Stimulated activated naive CD4-positive, alpha-beta T cell treated with Interleukin-2 at 50 U/mL for 16 hours (primary cell): ENCODE measurements at regions not wholly inside any gene's neighbourhood (a gene's known extent, or its start where the extent isn't known, plus 50 kb on each side); places are given as distances from the start of the nearest gene placed in this dataset.

Experiments
- DNase-seq: peaks from one replicate; lab custom pipeline; 2025; lab: John Stamatoyannopoulos, UW

DNA sequence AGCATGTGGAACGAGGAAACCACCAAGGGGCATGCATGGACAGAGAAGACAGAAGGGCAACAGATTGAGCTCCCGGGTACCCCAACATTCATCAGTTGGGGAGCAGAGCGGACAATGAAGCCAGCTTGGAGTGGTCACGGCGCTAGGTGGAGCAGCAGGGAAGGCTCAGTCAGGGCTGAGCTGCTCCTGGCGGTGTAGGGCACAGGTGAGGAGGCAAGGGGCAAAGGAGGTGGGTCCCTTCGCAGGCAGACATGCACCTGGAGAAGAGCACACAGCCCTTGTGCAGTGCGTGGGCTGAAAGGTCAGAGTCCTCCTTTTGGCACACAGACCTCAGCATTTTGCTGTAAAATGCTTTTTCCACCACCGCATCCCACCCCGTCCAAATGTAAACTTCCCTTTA is 90.0 kb upstream of the SLC6A6 start:
- no peak for DNase-seq

DNA sequence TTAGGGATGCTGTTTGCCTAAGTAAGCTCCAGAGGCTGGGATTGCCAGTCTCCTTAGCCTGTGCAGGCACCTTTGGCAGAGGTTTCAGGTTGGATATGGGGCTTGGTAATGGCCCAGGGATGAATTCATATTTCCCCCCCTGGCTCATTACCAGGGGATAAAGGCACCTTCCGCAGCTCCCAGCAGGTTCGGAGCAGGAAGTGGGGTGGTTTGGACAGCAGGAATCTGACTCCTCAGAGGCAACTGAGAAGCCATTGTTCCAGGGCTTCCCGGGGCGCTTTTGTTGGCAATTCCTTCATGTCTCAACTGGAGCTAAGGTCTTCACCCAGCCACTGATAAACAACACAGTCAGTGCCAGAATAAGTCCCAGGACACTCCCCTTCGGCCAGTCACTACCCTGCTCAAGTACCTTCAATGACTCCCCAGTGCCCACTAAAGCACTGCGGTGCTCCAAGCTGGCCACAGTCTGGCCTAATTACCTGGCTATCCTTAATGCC is 85.3 kb upstream of the SLC6A6 start:
- no peak for DNase-seq

DNA sequence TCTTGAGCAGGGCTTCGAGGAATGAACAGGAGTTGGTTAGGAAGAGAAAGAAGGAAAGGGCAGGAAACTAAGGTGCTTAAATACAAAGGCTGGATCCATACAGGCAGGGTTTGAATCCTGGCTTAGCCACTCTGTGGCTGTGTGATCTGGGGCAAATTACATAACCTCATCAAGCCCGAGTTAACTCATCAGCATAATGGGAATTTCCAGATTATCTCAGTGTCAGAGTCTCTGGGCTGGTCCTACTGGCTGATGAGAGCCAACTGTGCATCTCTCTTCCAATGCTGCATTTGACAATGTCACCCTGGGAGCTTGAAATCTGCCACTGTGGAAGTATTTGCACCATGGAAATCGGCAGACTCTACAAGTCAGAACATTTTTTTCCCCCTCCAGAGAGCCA is 83.8 kb upstream of the SLC6A6 start:
- no peak for DNase-seq

DNA sequence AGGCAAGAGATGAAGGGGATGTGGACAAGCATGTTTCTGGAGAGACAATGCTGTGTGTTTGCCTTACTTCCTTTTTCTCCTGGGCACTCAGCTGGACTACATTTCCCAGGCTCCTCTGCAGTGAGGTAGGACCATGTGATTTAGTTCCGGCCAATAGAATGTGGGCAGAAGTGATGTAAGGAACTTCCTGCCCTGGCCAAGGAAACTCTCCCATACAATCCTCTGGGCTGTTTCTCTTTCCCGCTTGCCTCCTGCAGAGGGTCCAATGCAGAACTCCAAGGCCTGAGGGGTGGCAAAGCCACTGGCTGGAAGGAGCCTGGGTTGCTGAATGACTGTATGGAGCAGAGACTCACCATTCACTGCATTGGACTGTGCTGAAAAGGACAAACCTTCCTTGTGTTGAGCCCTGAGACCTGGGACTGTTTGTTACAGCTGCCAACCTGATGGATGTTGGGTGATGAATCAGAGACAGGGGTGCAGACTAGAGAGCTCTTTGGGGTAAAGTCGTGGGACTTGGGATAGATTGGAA is 82.7 kb upstream of the SLC6A6 start:
- DNase-seq, result no peak

DNA sequence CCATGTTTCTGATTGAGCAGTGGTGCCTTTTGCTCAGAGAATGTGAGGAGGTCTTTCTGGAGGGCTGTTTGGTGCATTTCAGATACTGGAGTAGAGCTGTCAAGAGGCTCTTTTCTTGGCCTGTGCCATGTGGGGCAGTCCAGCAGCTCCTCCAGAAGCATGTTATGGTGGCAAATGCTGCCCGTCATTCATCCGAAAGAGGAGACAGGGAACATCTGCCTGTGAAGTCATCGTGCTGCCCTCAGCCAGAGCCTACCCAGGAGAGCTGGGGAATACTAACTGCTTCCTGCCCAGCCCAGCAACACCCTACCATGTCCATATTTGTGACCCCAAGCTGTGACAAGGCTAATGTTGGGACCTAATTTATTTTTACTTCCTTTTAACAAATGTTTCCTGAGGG is 82.2 kb upstream of the SLC6A6 start:
- no peak for DNase-seq

DNA sequence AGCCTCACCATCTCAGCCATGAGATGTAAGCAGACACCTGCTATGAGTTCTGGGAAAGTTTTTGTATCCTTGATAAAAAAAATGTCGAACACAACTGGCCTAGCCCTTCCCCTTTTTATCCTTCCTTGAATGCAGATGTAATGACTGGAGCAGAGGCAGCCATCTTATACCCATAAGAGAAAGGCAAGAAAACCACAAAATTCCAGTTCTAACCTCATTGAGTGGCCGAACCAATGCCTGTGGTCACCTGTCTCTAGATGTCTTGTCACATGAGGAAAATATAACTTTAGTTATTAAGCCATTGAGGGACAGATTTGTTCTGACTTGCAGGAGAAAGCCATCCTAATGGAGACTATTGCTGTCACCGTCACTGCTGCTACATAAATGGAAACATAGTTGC is 80.4 kb upstream of the SLC6A6 start:
- DNase-seq, result no peak

DNA sequence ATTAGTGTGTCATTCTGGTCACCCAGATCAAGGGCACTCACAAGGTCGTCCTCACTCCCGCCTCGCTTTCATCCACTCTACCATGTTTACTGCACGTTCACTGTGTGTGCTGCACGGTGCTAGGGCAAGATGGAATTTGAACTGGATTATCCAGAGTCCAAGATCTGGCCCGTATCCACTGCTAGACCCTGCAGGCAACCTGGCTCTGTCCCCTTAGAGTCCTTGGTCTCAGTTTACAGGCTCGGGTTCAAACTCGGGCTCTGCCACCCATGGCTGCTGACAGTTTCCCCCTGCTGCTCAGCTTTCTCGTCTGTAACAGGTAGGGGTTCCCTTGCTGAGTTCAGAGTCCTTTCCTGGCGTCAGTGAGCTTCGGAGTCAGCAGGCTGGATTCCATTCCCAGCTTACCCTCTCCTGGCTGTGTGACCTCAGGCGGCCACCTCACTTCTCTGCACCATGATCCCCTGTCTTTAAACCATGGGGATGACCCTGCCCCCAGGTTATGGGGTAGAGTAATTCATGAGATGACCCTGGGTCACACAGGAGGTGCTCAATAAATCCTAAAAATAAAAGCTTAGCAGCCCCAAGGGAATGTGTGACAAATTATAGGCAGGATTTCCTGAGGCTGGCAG is 79.6 kb upstream of the SLC6A6 start:
- DNase-seq, result no peak

DNA sequence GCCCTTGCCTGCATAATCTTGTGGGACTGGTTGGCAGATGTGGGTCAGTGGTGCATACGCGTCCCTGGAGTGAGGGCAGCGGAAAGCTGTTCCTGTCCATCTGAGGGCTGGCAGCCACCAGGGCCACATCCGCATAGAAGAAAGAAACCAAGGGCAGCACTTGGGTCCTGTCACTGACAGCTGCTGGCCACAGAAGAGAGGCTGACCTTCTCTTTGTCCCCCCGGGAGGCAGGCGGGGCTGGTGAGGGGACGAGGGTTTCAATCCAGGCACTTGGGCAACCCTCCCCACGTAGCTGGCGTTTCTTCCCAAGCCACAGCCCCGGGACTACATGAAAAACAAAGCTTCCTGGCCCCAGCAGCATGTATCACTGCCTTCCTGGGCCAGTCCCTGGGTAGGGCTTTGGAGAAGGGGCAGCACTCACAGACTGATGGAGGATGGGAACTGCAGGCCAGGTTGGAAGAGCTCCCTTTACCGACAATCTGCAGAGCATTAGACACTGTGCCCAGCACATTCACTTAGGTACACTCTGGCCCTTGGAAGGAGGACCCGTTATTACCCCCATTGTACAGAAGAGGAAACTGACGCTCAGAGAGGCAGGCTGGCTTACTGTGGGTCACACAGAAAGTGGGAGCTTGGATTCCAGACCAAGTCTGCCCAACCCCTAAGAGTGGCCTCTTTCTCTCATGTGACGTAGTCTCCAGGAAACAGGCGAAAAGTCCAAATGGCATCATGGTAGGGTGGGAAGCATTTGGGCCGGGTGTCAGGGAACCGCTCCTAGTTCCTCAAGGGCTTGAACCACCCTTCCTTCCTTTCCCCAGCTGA is 78.8 kb upstream of the SLC6A6 start:
- no peak for DNase-seq

DNA sequence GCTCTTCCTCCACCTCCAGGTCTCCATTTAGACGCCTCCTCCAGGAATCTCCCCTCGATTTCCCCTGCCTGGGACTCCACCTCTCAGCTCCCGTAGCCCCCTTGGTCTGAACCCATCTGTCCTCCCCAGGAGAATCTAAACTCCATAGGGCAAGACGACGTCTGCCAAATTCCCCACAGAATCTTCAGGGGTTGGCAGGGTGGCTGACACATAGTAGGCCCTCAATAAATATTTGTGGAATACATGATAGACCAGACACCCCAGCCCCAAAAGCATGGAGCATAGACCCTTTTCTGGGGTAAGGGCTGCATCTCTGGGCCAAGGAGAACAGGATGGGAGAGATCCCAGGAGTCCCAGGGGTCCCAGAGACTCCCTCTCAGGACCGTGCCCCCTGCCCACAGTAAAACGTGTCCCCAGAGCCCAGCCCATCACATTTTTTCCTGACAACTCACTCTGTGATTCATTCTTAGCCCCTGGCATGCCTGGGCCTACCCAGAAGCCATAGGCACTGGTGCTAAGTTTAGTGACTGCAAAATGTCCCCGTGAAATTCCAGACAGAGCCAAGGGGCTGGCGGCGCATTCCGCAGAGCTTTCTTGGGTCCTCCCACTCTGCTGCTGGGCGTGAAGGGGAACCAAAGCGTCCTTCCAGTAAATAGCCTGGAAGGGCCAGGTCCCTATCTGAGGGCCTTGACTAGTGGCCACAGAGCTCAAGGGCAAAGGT is 78.0 kb upstream of the SLC6A6 start:
- no peak for DNase-seq

DNA sequence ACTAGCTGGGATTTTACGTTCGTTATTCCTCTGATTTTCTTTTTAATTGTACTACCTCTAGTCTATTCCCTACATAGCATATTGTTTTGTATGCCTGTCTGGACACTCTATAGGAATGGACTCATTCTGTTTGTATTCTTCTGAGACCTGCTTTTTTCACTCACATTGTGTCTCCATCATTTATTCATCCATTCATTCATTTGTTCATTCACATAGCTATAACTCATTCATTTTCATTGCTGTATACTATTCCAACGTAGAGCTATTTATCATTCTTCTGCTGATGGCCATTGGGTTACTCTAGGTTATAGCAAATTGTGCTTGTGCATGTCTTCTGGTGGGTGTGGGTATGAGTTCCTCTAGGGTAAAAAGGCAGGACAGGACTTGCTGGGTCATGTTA is 74.0 kb upstream of the SLC6A6 start:
- no peak for DNase-seq

DNA sequence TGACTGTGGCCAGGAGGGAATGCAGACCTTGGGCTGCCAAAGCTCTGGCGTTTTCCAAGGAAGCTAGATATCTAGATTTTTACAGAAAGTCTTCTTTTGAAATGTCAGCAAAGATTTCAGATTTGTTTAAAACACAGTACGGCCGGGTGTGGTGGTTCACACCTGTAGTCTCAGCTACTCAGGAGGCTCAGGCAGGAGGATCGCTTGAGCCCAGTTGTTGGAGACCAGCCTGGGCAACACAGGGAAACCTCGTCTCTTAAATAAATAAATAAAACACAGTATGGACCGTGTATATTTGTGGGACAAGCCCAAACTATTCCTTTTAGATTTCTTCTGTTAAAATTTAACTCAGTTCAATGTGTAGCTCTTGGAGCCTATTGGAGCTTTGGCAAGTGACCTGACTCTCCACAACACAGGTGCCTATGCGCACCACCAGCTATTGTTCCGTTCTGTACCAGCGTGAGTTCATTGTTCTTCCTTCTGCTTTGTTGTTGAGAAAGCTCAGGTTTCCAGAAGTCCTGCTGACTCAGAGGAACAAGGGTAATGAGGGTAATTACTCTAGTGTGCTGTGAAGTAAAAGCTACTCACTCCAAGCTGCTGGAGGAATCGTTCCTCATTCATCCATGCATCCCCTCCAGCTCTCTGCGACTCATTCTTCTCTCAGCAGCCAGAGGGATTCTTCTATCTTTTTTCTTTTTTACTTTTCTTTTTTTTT is 73.1 kb upstream of the SLC6A6 start:
- no peak for DNase-seq

DNA sequence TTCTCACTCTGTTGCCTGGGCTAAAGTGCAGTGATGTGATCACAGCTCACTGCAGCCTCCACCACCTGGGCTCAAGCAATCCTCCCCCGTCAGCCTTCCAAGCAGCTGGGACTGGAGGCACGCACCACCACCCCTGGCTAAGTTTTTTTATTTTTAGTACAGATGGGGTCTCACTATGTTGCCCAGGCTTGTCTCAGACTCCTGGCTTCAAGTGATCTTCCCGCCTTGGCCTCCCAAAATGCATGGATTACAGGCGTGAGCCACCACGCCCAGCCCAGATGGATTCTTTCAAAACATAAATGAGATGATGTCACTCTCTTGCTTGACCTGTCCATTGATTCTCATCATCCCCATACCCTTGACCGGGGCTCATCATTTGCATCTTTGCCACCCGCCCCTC is 72.6 kb upstream of the SLC6A6 start:
- no peak for DNase-seq

DNA sequence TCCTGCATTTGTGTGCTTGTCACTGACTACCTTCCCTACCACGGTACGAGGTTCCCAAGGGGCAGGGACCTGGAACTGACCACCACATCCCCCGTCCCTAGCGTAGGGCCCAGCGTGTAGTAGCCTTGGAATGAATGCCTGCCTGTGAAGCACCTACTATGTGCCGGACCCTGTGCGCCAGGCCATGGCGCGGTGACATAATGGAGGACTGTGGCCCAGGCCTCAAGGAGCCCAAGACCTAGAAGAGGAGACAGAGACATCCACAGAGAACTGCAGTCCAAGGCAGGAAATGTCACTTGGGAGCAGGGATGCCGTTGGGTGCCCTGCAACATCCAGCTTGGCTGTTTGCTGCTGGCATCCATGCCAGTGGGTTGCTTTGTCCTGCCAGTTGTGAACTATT is 71.9 kb upstream of the SLC6A6 start:
- no peak for DNase-seq

DNA sequence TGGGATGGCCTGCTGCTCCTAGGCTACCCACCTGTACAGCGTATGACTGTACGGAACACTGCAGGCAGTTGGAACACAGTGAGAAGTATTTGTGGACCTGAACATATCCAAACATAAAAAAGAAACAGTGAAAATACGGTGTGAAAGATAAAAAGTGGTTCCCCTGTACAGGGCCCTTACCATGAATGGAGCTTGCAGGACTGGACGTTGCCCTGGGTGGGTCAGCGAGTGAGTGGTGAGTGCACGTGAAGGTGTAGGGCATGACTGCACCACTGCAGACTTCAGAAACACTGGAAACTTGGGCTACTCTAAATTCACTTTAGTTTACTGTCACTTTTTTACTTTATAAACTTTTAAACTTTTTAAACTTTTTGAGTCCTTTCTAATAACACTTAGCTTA is 71.2 kb upstream of the SLC6A6 start:
- DNase-seq, result no peak

DNA sequence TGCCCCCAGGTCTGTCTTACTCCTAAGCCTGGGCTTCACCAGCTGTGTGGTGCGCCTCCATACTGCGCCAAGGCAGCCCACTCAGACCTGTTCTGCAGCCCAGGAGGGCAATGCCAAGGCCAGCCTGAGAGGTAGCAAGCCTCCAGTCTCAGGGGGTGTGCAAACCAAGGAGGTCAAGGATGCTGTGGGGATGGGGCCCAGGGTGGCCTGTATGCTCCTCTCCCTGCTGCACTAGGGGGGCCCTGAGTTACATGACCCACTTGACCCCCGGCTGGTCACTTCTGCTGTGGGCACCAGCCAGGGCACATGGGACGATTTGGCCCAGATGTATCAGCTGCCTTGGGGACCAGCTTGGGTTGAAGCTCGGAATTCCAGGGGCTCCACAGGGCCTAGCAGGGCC is 70.0 kb upstream of the SLC6A6 start:
- no peak for DNase-seq

DNA sequence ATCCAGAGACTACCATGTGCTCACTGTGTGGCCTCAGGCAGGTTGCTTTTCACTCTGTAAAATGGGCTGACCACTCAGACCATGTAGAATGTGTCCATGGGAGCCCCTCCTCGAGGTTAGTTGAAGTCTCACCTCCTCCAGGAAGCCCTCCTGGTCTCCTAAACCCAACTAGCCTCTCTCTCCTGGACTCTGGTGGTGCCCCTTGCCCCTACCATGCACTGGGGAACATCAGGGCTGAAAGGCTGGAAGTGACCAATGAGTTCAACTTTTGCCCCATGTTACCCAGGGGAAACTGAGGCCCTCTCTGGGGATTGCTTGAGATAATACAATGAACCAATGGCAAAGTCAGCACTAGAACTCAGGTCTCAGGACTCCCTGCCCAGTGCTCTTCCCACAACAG is 69.2 kb upstream of the SLC6A6 start:
- DNase-seq, result no peak

DNA sequence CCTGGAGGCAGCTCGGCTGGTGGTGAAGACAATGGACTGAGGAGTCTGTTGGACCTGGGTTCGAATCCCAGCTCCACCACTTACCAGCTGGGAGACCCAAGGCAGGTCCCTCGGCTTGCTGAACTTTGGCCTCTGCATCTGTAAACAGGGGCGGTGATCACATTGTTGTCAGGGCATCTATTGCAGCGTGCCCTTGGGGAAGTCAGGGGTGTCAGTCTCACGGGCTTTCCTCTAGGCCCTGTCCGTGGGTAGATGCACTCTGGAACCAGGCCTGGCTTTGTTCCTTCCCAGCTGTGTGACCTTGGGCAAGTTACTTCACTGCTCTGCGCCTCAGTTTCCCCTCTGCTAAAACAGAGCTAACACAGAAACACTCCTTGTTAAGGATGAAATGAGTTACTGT is 68.8 kb upstream of the SLC6A6 start:
- no peak for DNase-seq

DNA sequence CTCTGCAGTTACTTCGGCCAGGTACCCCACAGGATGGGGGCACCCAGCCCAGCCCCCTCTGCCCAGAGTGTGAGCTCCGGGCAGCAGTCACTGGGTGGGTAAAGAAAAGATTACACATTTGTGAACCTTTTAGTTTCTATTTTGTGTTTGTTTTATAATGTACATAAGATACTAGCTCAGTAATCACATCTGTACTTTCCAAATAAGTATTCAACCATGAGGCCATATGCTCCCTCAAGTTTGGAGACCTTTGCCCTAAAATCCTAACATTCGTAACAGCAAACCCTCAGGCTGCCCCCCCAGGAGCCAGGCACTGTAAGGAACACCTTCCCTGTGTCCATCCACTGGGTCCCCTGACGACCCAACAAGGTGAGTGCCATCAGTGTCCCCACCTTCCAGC is 68.3 kb upstream of the SLC6A6 start:
- DNase-seq, result no peak

DNA sequence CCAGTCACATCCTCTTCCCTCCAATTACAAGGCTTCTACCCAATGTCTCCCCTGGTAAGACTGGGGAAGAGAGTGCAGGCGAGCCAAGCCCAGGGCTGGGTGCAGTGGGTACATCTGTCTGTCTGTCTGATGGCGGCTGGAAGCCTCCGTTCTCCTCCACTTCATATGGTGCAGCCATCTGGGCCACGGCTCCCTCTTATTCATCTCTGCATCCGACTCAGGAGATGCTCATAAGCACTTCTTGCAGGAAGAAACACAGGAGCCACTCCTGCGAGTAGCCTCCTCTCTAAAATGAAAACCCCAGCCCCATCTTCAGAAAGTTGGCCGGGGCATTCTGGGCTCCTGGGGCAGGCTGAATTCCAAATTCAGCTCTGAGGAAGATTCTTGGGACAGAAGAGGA is 67.5 kb upstream of the SLC6A6 start:
- no peak for DNase-seq

DNA sequence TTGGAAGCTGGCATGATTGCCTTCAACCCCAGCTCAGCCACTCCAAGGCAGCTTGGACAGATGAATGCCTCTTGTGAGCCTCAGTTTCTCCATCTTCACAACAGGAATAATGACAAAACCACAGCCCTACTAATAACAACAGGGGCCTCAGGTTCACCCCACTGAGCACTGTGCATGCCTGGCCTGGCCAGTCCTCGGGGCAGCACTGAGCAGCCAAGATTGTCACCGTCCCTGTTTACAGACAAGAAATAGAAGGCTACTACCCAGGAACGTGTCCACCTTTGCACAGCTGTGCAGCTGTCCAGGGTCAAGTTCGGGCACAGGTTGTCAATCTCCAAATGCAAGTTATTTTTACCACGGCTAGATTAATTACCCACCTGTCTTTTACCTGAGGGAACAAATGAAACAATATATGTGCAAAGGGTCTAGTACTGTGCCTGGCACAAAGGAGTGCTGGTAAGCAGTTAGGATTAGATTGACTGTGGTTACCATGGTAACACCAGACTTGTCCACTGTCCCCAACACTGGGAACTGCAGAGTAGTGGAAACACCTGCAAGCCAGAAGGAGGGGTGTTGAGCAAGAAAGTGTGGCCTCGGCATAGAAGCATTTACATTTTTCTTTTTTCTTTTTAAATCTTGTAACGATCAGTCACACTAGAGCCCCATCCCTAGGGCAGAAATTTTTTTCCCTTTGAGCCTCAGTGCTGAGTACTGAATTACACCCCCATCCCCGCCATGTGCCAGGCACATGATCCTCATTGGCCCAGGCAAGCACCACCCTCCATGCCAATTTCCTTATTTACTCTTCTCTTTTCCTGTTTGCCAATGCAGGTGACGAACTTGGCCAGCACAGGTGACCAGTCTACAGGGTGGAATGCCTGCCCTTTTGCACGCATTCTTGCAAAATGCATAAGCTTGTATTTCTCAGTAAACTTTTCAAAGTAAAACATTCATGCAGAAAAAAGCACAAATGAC is 66.3 kb upstream of the SLC6A6 start:
- no peak for DNase-seq
